ENCODE measurements at regions not wholly inside any gene's neighbourhood (a gene's known extent, or its start where the extent isn't known, plus 50 kb on each side); places are given as distances from the start of the nearest gene placed in this dataset.
"Not testable (repeated sequence)": the region's sequence is repeated elsewhere in the genome, so short reads cannot be mapped to it uniquely, and the experiment has no call there.

DNA sequence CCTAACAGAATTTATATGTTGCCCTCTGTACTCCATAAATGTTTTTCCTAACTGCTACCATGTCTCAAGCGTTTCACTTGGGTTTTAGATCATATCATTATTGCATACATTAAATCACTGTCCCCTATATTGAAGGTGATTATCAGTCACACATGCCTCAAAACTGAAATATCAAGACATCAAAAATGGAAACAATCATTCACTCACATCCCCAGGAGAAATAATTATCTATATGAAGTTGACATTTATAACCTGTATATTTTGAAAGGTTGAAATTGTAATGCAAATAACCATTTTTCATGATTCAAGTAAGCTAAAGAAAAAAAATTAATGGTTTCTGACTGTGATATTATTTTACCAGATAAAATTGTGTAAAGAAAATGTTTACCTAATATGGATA lies 1695.0 kb downstream of the SLITRK1 start:
- TF ChIP-seq, protein P1, sequence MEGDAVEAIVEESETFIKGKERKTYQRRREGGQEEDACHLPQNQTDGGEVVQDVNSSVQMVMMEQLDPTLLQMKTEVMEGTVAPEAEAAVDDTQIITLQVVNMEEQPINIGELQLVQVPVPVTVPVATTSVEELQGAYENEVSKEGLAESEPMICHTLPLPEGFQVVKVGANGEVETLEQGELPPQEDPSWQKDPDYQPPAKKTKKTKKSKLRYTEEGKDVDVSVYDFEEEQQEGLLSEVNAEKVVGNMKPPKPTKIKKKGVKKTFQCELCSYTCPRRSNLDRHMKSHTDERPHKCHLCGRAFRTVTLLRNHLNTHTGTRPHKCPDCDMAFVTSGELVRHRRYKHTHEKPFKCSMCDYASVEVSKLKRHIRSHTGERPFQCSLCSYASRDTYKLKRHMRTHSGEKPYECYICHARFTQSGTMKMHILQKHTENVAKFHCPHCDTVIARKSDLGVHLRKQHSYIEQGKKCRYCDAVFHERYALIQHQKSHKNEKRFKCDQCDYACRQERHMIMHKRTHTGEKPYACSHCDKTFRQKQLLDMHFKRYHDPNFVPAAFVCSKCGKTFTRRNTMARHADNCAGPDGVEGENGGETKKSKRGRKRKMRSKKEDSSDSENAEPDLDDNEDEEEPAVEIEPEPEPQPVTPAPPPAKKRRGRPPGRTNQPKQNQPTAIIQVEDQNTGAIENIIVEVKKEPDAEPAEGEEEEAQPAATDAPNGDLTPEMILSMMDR (IDR thresholded peaks at IDR 0.05; ENCODE audit: insufficient read depth, low read length, poor library complexity, severe bottlenecking) = no peak
- no peak overlapping the region for H3K4me3 ChIP-seq (ENCODE audit: low read depth, low read length)

DNA sequence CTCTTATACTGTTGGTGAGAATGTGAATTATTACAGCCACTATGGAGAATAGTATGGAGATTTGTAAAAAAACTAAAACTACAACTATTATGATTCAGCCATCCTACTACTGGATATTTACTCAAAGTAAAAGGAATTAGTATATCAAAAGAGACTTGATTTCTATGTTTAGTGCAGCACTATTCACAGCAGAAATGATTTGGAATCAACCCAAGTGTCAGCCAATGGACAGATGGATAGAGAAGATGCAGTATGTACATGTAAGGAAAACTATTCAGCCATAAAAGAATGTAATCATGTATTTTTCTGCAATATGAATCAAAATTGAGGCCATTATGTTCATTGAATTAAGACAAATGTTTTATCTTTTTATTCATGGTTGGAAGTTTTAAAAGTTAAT lies 1705.5 kb downstream of the SLITRK1 start:
- DNase-seq (ENCODE audit: low read depth) = no peak
- Histone ChIP-seq H3K27me3 (ENCODE audit: control insufficient read depth, insufficient read depth, low read length) (no peaks in the 10 kb centered on the region), H3K36me3 (ENCODE audit: control insufficient read depth, insufficient read depth, low read length) (no peaks in the 10 kb centered on the region), H3K4me3 (ENCODE audit: low read depth, low read length) (no peak overlapping the region)
- TF ChIP-seq, protein P1 (IDR thresholded peaks at IDR 0.05; ENCODE audit: insufficient read depth, low read length, poor library complexity, severe bottlenecking) = no peak

More for the DNA sequence above, 1695.0 kb downstream of the SLITRK1 start:
- no peak for DNase-seq (ENCODE audit: low read depth)
- H3K36me3 ChIP-seq (ENCODE audit: control insufficient read depth, insufficient read depth, low read length) = no peaks in the 10 kb centered on the region
- H3K27me3 ChIP-seq (ENCODE audit: control insufficient read depth, insufficient read depth, low read length) = no peaks in the 10 kb centered on the region

DNA sequence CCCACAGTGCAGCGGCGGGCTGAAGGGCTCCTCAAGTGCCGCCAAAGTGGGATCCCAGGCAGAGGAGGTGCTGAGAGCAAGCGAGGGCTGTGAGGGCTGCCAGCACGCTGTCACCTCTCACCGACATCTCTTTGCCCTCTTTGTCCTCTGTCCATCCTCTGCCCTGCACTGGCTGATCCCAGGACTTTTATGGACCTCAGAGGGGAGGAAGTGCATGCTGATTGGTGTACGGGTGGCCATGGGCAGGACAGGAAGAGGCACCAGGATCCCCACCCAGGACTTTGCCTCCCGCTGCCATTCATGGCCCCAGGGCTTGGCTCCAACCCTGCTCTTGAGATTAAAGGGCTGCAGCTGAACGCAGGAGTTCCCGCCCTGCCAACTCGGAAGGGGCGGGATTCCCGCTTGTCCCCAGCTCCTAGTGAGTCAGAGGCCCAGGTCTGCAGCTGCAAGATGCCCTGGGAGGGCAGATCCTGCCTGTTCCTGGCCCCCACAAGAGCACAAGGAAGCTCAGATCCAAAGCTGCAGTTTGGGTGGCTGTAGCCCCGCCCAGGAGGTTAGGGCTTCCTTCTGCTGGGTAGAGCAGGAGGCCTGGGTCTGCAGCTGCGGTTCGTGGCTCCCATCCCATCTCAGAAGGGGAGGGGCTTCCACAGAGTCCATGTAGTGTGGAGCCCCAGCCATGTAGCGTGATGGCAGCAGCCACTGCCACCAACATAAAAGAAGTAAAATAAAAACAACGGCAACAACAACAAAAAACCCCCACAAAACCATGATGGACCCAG lies 1716.7 kb downstream of the SLITRK1 start:
- no peak for DNase-seq (ENCODE audit: low read depth)
- Histone ChIP-seq H3K27me3 (ENCODE audit: control insufficient read depth, insufficient read depth, low read length) (no peaks in the 10 kb centered on the region), H3K36me3 (ENCODE audit: control insufficient read depth, insufficient read depth, low read length) (no peaks in the 10 kb centered on the region), H3K4me3 (ENCODE audit: low read depth, low read length) (no peak overlapping the region)
- TF ChIP-seq, protein P1 (IDR thresholded peaks at IDR 0.05; ENCODE audit: insufficient read depth, low read length, poor library complexity, severe bottlenecking) = no peak

DNA sequence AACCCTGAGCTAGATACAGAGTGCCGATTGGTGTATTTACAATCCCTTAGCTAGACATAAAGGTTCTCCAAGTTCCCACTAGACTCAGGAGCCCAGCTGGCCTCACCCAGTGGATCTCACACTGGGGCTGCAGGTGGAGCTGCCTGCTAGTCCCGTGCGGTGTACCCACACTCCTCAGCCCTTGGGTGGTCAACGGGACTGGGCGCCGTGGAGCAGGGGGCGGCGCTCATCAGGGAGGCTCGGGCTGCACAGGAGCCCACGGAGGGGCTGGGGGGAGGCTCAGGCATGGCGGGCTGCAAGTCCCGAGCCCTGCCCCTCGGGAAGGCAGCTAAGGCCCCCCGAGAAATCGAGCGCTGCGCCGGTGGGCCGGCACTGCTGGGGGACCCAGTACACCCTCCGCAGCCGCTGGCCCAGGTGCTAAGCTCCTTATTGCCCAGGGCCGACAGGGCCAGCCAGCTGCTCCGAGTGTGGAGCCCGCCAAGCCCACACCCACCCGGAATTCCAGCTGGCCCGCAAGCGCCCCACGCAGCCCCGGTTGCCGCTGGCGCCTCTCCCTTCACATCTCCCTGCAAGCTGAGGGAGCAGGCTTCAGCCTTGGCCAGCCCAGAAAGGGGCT lies 1717.4 kb downstream of the SLITRK1 start:
- not testable (repeated sequence) for H3K27me3 ChIP-seq (ENCODE audit: control insufficient read depth, insufficient read depth, low read length); H3K4me3 ChIP-seq (ENCODE audit: low read depth, low read length); DNase-seq (ENCODE audit: low read depth); H3K36me3 ChIP-seq (ENCODE audit: control insufficient read depth, insufficient read depth, low read length)

DNA sequence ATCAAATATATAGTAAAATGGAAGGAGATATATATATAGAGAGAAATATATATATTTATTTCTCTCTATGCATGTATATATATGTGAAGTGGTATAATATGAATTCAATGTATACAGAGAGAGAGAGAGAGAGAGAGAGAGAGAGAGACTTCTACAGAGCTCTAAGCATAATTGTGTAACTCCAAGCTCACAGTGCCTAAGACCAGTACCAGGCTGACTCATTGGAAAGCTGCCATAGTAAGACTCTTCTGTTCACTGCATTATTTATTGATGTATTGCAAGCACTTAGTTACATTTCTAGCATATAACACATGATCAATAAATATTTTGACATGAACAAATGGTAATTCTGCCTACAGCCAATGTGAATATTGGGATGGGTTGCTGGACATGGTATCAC lies 1734.7 kb downstream of the SLITRK1 start:
- TF ChIP-seq, protein P1 (IDR thresholded peaks at IDR 0.05; ENCODE audit: insufficient read depth, low read length, poor library complexity, severe bottlenecking) = no peak
- no peaks in the 10 kb centered on the region for H3K27me3 ChIP-seq (ENCODE audit: control insufficient read depth, insufficient read depth, low read length)
- no peak for DNase-seq (ENCODE audit: low read depth)

DNA sequence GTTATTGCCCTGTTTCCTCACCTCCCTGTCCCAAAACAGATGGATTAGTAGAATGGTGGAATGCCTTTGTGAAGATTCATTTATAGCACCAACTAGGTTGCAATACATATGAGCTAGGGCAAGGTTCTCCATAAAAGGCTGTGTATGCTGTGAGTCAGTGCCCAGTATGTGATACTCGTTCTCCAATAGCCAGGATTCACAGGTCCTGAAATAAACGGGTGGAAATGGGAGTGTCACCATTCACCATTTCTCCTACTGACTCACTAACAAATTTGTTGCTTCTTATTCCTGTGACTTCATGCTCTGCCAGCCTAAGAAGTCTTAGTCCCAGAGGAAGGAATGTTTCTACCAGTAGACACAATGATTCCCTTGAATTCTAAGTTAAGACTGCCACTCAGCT lies 1745.4 kb downstream of the SLITRK1 start:
- Histone ChIP-seq H3K27me3 (ENCODE audit: control insufficient read depth, insufficient read depth, low read length) (no peaks in the 10 kb centered on the region), H3K4me3 (ENCODE audit: low read depth, low read length) (no peak overlapping the region)

More for the DNA sequence above, 1734.7 kb downstream of the SLITRK1 start:
- H3K36me3 ChIP-seq (ENCODE audit: control insufficient read depth, insufficient read depth, low read length) = no peaks in the 10 kb centered on the region
- no peak overlapping the region for H3K4me3 ChIP-seq (ENCODE audit: low read depth, low read length)

More for the DNA sequence above, 1745.4 kb downstream of the SLITRK1 start:
- no peaks in the 10 kb centered on the region for H3K36me3 ChIP-seq (ENCODE audit: control insufficient read depth, insufficient read depth, low read length)
- no peak for DNase-seq (ENCODE audit: low read depth)
- TF ChIP-seq, protein P1 (IDR thresholded peaks at IDR 0.05; ENCODE audit: insufficient read depth, low read length, poor library complexity, severe bottlenecking) = no peak
